ENCODE measurements at regions not wholly inside any gene's neighbourhood (a gene's known extent, or its start where the extent isn't known, plus 50 kb on each side); places are given as distances from the start of the nearest gene placed in this dataset.

- TF ChIP-seq POLR2A (IDR thresholded peaks at IDR 0.05) (no peak), CTCF (IDR thresholded peaks at IDR 0.05) (no peak), EP300 (IDR thresholded peaks at IDR 0.05) (no peak)
Observed at GRCh38 chr7:38007096-38007495, 86.7 kb downstream of the EPDR1 start.

All from tibial nerve (tissue), 4 donors.